ENCODE measurements at regions not wholly inside any gene's neighbourhood (a gene's known extent, or its start where the extent isn't known, plus 50 kb on each side); places are given as distances from the start of the nearest gene placed in this dataset.

DNA sequence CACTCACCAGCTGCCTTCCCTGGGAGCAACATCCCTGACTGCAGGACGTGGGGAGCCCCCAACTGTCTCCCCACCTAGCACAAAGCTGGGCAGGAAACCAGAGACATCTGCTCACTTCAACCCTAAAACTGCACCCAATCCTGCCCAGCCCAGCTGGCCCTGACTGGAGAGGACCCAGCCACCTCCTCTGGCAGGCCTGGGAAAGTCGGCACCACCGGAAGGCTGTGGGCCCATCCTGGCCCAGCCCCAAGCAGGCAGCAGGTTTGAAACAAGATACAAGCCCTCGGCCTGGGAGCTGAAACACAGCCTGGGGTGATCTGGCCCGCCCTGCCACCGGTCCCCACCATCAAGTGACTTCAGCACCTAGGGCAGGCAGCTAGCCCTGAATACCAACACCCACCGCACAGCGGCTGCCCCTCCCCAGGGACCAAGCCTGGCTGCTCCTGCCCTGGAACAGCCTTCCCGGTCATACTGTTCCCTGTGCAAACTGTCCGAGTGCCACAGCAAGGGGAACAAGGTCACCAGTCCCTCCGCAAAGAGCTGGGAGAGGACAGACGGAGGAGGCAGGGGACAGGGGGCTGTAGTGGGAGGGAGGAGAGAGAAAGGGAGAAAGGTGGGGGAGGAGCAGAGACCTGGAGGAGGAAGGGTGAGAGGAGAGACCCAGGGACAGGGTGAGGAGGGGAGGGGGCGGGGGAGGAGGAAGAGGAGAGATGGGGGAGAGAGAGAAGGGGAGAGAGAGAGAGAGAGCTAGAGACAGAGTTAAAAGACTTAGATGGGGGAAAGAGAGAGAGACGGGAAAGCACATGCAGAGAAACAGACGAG is 115.7 kb downstream of the RFLNA start:
- TF ChIP-seq, protein P1, sequence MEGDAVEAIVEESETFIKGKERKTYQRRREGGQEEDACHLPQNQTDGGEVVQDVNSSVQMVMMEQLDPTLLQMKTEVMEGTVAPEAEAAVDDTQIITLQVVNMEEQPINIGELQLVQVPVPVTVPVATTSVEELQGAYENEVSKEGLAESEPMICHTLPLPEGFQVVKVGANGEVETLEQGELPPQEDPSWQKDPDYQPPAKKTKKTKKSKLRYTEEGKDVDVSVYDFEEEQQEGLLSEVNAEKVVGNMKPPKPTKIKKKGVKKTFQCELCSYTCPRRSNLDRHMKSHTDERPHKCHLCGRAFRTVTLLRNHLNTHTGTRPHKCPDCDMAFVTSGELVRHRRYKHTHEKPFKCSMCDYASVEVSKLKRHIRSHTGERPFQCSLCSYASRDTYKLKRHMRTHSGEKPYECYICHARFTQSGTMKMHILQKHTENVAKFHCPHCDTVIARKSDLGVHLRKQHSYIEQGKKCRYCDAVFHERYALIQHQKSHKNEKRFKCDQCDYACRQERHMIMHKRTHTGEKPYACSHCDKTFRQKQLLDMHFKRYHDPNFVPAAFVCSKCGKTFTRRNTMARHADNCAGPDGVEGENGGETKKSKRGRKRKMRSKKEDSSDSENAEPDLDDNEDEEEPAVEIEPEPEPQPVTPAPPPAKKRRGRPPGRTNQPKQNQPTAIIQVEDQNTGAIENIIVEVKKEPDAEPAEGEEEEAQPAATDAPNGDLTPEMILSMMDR (IDR thresholded peaks at IDR 0.05), result no peak
- DNase-seq (no peak), ATAC-seq (no peak)
- CTCF ChIA-PET, result interaction anchor here (1.1 kb wide), 1 partner anchor 11 kb away, joined by 3 read pairs; no protein-coding TSS in a partner anchor
- peaks cover 3% of the 10 kb centered on the region for H3K36me3 Mint-ChIP-seq (ENCODE audit: low read depth)
- no peaks in the 10 kb centered on the region for H3K27me3 Mint-ChIP-seq
- H3K9me3 Mint-ChIP-seq, result no peaks in the 10 kb centered on the region
- intact Hi-C loops (cut with micrococcal nuclease), result no loop called here
- H3K4me3 Mint-ChIP-seq, result no peak overlapping the region
- POLR2A ChIA-PET, result no interaction called here
- H3K27ac Mint-ChIP-seq, result no peak overlapping the region
- no peaks in the 10 kb centered on the region for H3K4me1 Mint-ChIP-seq (ENCODE audit: low read depth)

GRCh38 chr12:124408822-124409517 is 114.1 kb downstream of the RFLNA start:
- Mint-ChIP-seq H3K9me3 (no peaks in the 10 kb centered on the region), H3K4me1 (ENCODE audit: low read depth) (no peaks in the 10 kb centered on the region), H3K36me3 (ENCODE audit: low read depth) (peaks cover 3% of the 10 kb centered on the region), H3K27ac (no peak overlapping the region), H3K4me3 (no peak overlapping the region), H3K27me3 (no peaks in the 10 kb centered on the region)
- TF ChIP-seq, protein P1 (IDR thresholded peaks at IDR 0.05), result no peak
- DNase-seq, result no peak
- ChIA-PET CTCF (interaction anchor here (2.2 kb wide), 1 partner anchor 10 kb away, joined by 9 read pairs; no protein-coding TSS in a partner anchor), POLR2A (interaction anchor here (1.2 kb wide), 1 partner anchor 21 kb away, joined by 3 read pairs; no protein-coding TSS in a partner anchor)
- intact Hi-C loops (cut with micrococcal nuclease), result no loop called here
- ATAC-seq, result no peak

DNA sequence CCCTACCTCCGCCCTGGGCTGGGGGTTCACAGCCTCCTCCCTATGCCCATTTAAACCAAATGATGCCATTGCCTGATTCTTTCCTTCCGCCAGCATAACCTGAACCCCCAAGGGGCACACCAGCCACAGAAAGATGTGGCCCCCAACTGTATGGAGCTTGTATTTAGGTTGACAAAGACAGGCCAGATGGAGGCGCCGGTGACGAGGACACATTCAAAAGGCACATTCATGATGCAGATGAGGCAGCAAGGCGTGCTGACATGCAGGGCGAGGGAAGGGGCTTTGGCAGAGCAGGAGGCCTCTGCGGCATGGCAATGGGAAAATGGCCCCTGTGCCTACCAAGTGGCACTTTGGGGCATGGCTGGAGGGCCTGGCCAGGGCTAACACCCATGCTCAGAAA is 112.2 kb downstream of the RFLNA start:
- no peak overlapping the region for H3K4me3 Mint-ChIP-seq
- DNase-seq (no peak), ATAC-seq (no peak)
- TF ChIP-seq, protein P1 (IDR thresholded peaks at IDR 0.05), result no peak
- ChIA-PET POLR2A (interaction anchor here (1.3 kb wide), 1 partner anchor 17 kb away, joined by 3 read pairs; no protein-coding TSS in a partner anchor), CTCF (no interaction called here)
- H3K27ac Mint-ChIP-seq, result no peak overlapping the region
- H3K4me1 Mint-ChIP-seq (ENCODE audit: low read depth), result no peaks in the 10 kb centered on the region
- no peaks in the 10 kb centered on the region for H3K9me3 Mint-ChIP-seq
- no peaks in the 10 kb centered on the region for H3K27me3 Mint-ChIP-seq
- peaks cover 4% of the 10 kb centered on the region for H3K36me3 Mint-ChIP-seq (ENCODE audit: low read depth)
- intact Hi-C loops (cut with micrococcal nuclease), result no loop called here

GRCh38 chr12:124406043-124406442 is 111.2 kb downstream of the RFLNA start:
- Mint-ChIP-seq H3K9me3 (no peaks in the 10 kb centered on the region), H3K4me3 (no peak overlapping the region), H3K36me3 (ENCODE audit: low read depth) (peaks cover 7% of the 10 kb centered on the region), H3K27ac (no peak overlapping the region), H3K27me3 (no peaks in the 10 kb centered on the region), H3K4me1 (ENCODE audit: low read depth) (no peaks in the 10 kb centered on the region)
- ATAC-seq, result no peak
- TF ChIP-seq, protein P1 (IDR thresholded peaks at IDR 0.05), result no peak
- POLR2A ChIA-PET, result no interaction called here
- intact Hi-C loops (cut with micrococcal nuclease), result no loop called here
- CTCF ChIA-PET, result no interaction called here
- no peak for DNase-seq

DNA sequence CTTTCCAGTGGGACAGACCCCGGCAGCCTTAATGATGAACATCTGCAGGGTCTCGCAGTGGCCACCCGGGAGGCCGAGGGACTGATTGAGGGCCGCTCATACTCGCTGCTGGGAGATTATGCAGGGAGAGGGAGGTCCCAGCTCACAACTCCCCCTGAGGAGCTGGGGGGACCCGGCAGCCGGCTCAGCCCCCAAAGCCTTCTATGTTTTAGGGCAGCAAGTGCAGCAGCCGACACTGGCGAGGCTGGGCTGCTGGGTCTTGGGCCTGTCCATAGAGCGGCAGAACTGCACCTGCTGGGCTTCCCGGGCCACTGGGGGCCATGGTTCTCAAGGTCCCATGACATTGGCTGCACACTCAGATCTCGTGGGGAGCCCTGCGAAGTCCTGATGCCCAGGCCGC is 110.7 kb downstream of the RFLNA start:
- no peak overlapping the region for H3K4me3 Mint-ChIP-seq

More for the DNA sequence above, 110.7 kb downstream of the RFLNA start:
- CTCF ChIA-PET, result no interaction called here
- DNase-seq (no peak), ATAC-seq (no peak)
- Mint-ChIP-seq H3K4me1 (ENCODE audit: low read depth) (no peaks in the 10 kb centered on the region), H3K27ac (no peak overlapping the region), H3K27me3 (no peaks in the 10 kb centered on the region), H3K36me3 (ENCODE audit: low read depth) (peaks cover 7% of the 10 kb centered on the region), H3K9me3 (no peaks in the 10 kb centered on the region)
- TF ChIP-seq, protein P1 (IDR thresholded peaks at IDR 0.05), result no peak
- POLR2A ChIA-PET, result no interaction called here
- intact Hi-C loops (cut with micrococcal nuclease), result no loop called here

Data from activated CD8-positive, alpha-beta T cell treated with anti-CD3 and anti-CD28 coated beads for 36 hours (primary cell).